Activated CD4-positive, alpha-beta T cell treated with anti-CD3 and anti-CD28 coated beads for 48 hours (primary cell): ENCODE measurements at regions not wholly inside any gene's neighbourhood (a gene's known extent, or its start where the extent isn't known, plus 50 kb on each side); places are given as distances from the start of the nearest gene placed in this dataset.
"Not testable (repeated sequence)": the region's sequence is repeated elsewhere in the genome, so short reads cannot be mapped to it uniquely, and the experiment has no call there.

Source experiments
- DNase-seq: peaks from one replicate; pipeline ENCODE4 v3.0.0-alpha.2; 2020

DNA sequence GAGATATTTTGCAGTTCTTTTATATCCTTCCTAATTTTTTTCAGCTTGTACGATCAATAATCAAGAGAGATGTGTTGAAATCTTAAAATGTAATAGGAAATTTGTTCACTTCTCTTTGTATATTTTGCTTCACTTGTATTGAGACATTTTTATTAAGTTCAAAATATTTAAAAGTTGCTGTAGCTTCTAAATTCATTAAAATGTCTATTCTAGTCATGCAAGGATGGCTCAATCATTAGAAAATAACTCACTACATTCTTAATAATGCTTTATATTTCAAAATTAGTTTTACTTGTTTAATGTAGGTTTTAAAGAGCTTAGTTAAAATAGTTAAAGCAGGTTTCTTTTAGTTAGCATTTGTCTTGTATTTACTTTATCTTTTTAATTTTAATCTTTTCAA, 308.4 kb downstream of the CYRIA start:
- no peak for DNase-seq

DNA sequence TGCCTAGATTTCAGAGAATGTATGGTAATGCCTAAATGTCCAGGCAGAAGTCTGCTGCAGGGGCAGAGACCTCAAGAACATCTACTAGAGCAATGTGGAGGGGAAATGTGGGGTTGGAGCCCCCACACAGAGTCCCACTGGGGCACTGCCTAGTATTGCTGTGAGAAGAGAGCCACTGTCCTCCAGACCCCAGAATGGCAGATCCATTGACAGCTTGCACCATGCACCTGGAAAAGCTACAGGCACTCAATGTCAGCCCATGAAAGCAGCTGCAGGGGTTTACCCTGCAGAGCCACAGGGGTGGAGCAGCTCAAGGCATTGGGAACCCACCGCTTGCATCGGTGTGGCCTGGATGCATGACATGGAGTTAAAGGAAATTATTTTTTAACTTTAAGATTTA, 314.1 kb downstream of the CYRIA start:
- no peak for DNase-seq

DNA sequence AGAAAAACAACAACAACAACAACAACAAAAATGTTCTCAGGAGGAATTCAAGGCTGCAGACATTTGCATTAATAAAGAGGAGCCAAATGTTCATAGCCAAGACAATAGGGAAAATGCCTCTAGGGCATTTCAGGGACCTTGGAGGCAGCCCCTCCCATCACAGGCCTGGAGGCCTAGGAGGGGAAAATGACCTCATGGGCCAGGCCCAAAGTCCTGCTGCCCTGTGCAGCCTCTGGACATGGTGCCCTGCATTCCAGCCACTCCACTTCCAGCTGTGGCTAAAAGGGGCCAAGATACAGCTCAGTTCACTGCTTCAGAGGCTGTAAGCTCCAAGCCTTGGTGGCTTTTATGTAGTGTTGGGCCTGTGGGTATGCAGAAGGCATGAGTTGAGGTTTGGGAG, 314.5 kb downstream of the CYRIA start:
- no peak for DNase-seq

- DNase-seq, result no peak
Measured at GRCh38 chr2:16350211-16350610, 315.4 kb downstream of the CYRIA start.

DNA sequence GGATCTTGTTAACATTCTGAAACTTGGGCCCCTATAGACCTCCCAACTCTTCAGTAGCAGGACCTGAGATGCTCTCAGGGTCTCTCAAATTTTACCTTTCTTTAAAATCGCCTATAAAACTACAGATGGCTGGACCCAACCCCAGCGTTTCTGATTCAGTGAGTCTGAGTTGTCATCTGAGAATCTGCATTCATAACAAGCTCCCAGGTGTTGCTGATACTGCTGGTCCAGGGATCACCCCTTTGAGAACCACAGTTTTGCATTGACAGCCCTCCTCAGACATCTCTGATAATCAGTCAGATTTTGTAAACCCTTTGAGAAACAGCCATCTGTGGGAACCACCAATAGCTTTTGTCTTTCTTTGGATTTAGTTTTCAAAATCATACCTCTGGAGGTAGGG, 315.8 kb downstream of the CYRIA start:
- no peak for DNase-seq

GRCh38 chr2:16348821-16349515, 316.7 kb downstream of the CYRIA start:
- DNase-seq, result no peak

DNA sequence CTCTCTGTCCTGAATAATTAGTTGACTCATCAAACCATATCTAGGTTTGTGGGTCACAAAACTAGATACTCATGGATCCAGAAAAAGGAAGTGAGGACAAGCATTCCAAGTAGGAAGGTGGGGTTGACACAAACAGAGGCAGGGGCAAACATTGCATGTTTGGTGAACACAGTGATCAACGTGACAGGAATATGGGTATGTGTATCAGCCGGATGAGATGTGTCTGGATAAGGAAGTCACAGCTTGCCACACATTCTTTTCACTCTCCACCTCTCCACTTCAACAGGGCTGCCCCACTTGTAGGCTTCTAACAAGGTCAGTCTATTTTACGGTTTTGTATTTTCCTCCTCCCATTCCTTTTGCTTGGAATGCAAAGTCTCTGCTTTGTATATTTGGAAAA, 319.0 kb downstream of the CYRIA start:
- no peak for DNase-seq

GRCh38 chr2:16345231-16345630, 320.4 kb downstream of the CYRIA start:
- not testable (repeated sequence) for DNase-seq

DNA sequence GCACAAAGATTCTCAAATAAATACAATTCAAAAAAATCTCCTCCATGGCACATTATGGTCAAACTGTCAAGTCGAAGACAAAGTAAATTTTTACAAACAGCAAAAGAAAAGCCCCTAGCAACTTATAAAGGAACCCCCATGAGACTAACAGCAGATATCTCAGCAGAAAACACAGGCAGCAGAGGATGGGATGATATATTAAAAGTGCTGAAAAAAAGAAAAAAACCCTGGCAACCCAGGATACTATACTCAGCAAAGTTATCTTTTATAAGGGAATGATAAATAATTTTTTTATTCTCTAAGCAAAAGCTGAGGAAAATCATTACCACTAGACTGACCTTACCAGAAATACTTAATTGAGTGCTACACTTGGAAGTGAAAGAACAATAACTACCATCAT, 326.4 kb downstream of the CYRIA start:
- DNase-seq, result no peak

- no peak for DNase-seq
Measured at GRCh38 chr2:16338026-16338425, 327.6 kb downstream of the CYRIA start.

- no peak for DNase-seq
Measured at GRCh38 chr2:16336916-16337315, 328.7 kb downstream of the CYRIA start.

GRCh38 chr2:16336491-16336890, 329.1 kb downstream of the CYRIA start:
- DNase-seq, result no peak

DNA sequence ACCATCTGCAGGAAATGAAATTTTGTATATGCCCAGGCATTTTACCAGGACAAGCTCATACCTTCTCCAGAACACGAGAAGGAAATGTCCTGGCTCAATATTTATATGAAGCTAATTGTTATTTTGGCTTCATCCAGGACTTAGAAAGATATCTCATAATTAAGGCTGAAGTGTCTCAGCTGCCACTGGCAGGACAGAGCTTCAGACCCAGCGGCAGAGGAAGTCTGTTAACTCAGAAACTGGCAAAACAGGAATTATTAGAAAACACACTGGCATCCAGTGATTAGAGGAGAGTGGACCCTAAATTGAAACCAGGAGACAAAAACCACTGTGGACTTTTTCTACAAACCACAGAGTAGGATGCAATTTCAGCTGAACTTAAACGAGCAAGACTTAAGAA, 329.7 kb downstream of the CYRIA start:
- no peak for DNase-seq

DNA sequence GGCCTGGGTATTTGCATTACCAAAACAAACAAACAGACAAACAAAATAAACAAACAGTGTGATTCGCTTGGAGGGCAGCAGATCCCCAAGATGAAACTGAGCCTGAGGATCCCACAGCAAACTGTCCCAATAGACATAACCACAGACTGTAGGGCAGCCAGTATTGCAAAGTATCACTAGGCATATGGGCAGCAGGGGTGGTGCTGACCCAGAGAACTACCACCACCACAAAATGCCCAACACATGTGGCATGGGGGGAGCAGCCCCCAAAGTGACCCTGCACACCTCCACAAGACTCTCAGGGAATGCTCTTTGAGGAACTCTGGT, 330.1 kb downstream of the CYRIA start:
- no peak for DNase-seq

DNA sequence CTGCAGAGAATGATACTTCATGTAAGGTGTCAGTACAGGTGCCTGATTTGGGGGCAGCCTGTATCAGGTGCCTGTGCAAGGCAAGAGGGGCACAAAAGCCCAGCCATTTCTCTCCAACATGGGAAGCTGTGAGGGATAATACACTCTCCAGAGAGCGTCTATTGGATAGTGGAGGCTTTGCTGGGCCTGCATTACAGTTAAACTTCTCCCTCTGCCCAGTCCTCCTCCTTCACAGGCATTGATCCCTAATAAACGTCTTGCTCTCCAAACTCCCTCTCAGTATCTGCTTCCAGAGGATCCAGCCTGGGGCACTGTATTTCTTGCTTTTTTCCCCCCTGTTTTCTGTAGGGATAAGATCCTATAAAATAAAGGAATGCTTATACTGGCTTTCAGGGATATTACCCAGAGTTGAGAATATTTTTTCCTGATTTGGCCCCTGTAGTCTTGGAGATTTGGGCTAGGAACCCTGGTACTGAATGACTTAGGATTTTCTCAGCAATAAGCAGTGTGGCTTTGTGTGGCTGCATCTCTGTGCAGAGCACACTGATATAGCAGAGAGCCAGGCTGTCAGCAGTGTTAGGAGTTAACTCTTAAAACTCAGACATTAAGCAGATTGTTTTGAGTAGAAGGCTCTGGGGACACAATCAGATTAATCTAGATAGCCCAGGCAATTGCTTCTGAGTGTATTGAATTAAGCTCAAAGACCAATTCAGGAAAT, 330.6 kb downstream of the CYRIA start:
- DNase-seq, result no peak

DNA sequence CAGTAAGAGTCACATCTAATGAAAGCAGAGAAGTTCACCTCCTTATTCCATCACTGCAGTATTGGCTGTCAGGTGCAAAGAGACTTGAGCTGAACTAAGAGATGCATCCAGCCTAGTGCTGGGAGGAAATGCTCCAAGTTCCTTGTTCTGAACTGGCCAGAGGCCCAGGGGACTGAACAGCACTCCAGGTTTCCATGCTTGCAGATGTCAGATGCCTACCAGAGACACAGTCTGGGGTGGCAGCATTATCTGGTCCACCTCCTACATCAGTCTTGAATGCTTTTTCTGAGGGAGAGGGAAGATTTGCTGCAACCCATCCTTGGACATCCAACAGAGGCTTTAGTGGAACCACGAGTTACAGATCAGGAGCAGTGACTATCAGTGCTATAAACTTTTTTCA, 331.3 kb downstream of the CYRIA start:
- DNase-seq, result no peak

DNA sequence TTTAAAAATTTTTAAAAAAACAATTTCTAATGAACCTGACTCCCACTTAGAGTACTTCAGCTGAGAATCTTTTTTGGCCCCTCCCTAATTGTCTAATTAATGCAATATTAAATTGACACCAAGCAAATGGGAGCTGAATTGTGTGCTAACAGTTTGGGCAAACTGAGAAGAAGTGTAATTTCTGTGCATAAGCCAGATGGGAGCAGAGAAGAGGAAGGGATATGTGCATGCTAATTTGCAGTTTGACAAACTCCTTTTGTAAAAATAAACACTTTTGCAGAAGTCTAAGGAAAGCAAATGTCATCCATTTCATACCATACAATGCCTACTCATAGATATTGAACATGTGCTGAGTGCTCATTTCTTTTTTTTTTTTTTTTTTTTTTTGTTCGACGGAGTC, 332.0 kb downstream of the CYRIA start:
- DNase-seq, result no peak

DNA sequence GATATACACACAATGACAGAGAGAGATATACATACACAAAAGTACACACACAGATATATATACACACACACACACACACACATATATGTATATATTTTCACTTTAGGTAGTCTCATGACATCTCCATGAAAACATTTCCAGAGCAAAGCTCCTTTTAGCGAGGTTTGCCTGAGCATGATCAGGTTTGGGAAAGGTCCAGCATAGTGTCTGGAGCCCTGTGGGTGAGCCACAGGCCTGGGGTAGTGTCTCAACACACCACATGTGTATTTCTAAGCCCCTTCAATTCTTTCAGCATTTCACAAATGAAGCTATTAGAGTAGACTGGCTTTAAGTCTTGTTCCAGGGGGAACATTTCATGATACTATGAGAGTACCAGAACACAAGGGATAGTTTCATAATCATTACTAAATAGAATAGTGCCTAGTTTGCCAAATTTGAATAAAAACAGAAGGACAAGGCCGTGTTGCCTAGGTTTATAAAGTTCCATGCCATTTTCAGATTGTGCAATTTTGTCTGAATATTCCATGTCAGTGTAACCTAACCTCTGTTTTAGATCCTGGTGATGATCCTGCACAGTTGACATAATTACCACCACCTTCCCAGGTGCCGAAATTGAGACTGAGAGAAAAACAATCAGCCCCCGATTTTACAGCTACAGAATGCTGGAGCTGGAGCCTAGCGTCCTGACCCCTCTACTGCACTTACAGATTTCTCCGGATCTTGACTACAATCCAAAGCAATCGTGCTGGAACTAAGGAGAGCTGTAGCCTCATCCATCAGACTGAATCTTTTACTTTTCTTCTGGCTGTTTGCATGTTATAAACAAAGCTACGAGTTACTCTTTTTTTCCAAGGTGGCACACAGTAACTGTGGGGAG, 332.7 kb downstream of the CYRIA start:
- DNase-seq, result no peak

GRCh38 chr2:16331772-16332171, 333.9 kb downstream of the CYRIA start:
- no peak for DNase-seq

GRCh38 chr2:16330982-16331381, 334.7 kb downstream of the CYRIA start:
- DNase-seq, result no peak

DNA sequence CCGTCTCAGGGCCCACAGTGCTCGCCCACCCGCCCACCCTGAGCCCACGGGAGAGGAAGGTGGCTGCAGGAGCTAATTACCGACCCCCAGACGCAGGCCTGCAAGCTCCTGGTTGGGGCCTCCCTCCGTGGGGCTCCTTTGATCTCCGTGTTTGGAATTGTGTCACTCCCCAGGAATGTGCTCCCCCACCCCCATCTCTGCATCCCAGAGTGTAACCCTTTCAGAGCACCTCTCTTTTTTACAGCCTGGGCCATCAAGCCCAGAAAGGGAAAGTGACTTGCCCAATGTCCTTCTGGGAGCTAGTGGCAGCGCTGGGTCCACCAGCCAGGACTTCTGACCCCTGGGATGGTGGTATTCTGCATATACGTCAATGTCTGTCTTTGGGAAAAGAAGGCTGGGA, 335.1 kb downstream of the CYRIA start:
- DNase-seq, result no peak

DNA sequence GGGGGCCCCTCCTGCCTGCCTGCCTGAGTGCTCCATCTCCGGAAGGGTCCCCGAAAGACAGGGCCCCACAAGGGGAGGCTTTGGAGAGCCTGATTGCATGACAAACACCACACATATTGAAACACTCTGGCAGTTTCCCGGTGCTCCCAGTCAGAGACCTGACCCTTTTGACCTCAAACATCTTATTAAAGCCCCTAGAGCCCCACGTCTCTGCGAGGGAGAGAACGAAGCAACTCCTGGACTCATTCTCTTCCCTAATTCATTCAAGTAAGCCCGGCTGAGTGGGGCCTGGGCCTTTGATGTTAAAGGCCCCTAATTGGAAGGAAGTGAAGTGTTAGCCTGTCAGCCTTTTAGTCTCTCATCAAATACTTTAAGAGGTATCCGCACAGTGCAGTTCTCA, 335.6 kb downstream of the CYRIA start:
- DNase-seq, result no peak

DNA sequence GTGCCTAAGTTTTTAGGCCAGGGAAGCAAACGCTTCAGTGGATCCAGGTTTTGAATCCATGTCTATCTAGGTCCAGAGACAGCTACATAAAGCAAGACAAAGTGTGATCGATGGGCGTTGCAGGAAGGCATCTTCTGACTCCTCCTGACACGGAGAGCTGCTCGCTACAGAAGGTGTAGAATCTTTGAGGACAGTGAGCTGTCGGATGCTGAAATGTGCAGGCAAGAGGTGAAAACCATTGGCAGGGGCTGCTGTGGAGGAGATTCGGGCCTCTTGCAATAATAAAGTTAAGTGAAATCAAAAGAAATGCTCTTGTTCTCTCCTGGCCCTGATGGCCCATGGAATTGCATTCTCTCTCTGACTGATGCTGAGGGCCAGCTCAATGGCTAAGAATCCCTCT, 336.2 kb downstream of the CYRIA start:
- DNase-seq, result no peak
